Peyer's patch (tissue), 4 donors: ENCODE measurements at regions not wholly inside any gene's neighbourhood (a gene's known extent, or its start where the extent isn't known, plus 50 kb on each side); places are given as distances from the start of the nearest gene placed in this dataset.

Experiments
- POLR2A ChIP-seq, 2 donors: fragments of 450-650 bp; IDR thresholded peaks; one replicate each; pipeline ENCODE4 v1.5.1; 2017; ENCODE audit warnings: antibody characterized with exemption in 2 of 2, mild to moderate bottlenecking in 2 of 2, moderate library complexity in 2 of 2
- TF ChIP-seq, protein P1 (sequence below), 6 experiments: fragments of 450-650 bp in 4 of 6; fragments of 200-600 bp in 2 of 6; sonication (generic) in 1 of 6; IDR thresholded peaks; one replicate each; pipeline ENCODE4 v1.5.1; 2017 to 2019; ENCODE audit warnings: antibody characterized with exemption in 6 of 6, mild to moderate bottlenecking in 3 of 6, moderate library complexity in 1 of 6

DNA sequence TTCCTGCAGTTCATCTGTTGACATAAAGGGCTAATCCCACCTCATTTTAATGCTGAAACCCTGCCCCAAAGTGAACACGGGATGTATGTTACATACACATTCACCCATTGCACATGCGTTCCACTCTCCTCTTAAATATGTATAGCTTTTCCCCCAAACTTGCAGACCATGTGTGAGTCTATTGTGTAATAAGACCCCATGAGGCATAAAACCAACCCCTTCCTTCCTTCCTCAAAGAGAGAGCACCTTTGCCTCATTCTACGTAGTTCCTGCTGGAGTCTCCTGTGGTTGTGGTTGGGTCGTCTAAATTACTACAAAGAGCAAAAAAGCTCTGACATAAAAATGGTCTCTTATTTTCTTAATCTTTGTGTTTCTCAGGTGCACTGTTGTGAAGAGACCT, 345.7 kb upstream of the KLF6 start:
- TF ChIP-seq, protein P1, sequence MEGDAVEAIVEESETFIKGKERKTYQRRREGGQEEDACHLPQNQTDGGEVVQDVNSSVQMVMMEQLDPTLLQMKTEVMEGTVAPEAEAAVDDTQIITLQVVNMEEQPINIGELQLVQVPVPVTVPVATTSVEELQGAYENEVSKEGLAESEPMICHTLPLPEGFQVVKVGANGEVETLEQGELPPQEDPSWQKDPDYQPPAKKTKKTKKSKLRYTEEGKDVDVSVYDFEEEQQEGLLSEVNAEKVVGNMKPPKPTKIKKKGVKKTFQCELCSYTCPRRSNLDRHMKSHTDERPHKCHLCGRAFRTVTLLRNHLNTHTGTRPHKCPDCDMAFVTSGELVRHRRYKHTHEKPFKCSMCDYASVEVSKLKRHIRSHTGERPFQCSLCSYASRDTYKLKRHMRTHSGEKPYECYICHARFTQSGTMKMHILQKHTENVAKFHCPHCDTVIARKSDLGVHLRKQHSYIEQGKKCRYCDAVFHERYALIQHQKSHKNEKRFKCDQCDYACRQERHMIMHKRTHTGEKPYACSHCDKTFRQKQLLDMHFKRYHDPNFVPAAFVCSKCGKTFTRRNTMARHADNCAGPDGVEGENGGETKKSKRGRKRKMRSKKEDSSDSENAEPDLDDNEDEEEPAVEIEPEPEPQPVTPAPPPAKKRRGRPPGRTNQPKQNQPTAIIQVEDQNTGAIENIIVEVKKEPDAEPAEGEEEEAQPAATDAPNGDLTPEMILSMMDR (IDR thresholded peaks at IDR 0.05) = no peak
- no peak for TF ChIP-seq POLR2A (IDR thresholded peaks at IDR 0.05)
